ENCODE measurements at regions not wholly inside any gene's neighbourhood (a gene's known extent, or its start where the extent isn't known, plus 50 kb on each side); places are given as distances from the start of the nearest gene placed in this dataset.

- Mint-ChIP-seq H3K27me3 (peaks cover 8% of the 10 kb centered on the region), H3K27ac (no peak overlapping the region), H3K4me3 (no peak overlapping the region), H3K4me1 (no peaks in the 10 kb centered on the region), H3K9me3 (ENCODE audit: insufficient read depth) (peaks cover 8% of the 10 kb centered on the region)
- no peak overlapping the region for H3K27ac ChIP-seq (ENCODE audit: low read length in 2 of 2)
- intact Hi-C loops (cut with micrococcal nuclease), result no loop called here
- no peaks in the 10 kb centered on the region for H3K79me2 ChIP-seq (ENCODE audit: control insufficient read depth, insufficient read depth, low read length)
- no peaks in the 10 kb centered on the region for H3K4me1 ChIP-seq (ENCODE audit: control insufficient read depth in 2 of 2, insufficient read depth in 2 of 2, low read length in 2 of 2)
- no peaks in the 10 kb centered on the region for H3K27me3 ChIP-seq (replicated peaks in 1 of 4; ENCODE audit: control extremely low read depth in 1 of 4, control insufficient read depth in 3 of 4, insufficient read depth in 4 of 4, low read length in 3 of 4)
- ChIA-PET POLR2A (no interaction called here), CTCF (no interaction called here)
- no peak overlapping the region for H3K4me2 ChIP-seq (replicated peaks; ENCODE audit: low read depth, low read length, poor library complexity, severe bottlenecking)
- H3K4me3 ChIP-seq (ENCODE audit: control extremely low read depth in 1 of 5, extremely low read depth in 1 of 5, insufficient read depth in 1 of 5, low read depth in 2 of 5, low read length in 4 of 5), result no peak overlapping the region
- H4K20me1 ChIP-seq (ENCODE audit: control insufficient read depth, insufficient read depth, low read length, poor library complexity, severe bottlenecking), result no peaks in the 10 kb centered on the region
- no peak overlapping the region for H3K9ac ChIP-seq (ENCODE audit: low read length)
- DNase-seq, result no peak
- no CpG with 5 or more reads among the region's 3 CpGs for WGBS (ENCODE audit: insufficient coverage)
- no peak for TF ChIP-seq EZH2 (IDR thresholded peaks at IDR 0.05; ENCODE audit: borderline replicate concordance, insufficient read depth, low read depth, low read length, poor library complexity, severe bottlenecking)
- TF ChIP-seq CTCF (IDR thresholded peaks at IDR 0.05), result no peak
- H3K9me3 ChIP-seq (ENCODE audit: control extremely low read depth in 1 of 3, control insufficient read depth in 2 of 3, insufficient read depth in 1 of 3, low read length in 2 of 3), result peaks cover 0 to 20% (median 0%) of the 10 kb centered on the region in 3 donors
- ATAC-seq (ENCODE audit: low read depth), result no peak
- no peak overlapping the region for H2AFZ ChIP-seq (ENCODE audit: insufficient read depth, low read depth, low read length, poor library complexity, severe bottlenecking)
- no peaks in the 10 kb centered on the region for H3K36me3 ChIP-seq (replicated peaks in 1 of 2; ENCODE audit: control extremely low read depth in 1 of 2, control insufficient read depth in 1 of 2, extremely low read depth in 1 of 2, insufficient read depth in 2 of 2, low read length in 1 of 2)
These were observed 134.9 kb downstream of the JCAD start for GRCh38 chr10:29924436-29924835.

- Histone ChIP-seq H3K4me2 (replicated peaks; ENCODE audit: low read depth, low read length, poor library complexity, severe bottlenecking) (no peak overlapping the region), H3K9me3 (ENCODE audit: control extremely low read depth in 1 of 3, control insufficient read depth in 2 of 3, insufficient read depth in 1 of 3, low read length in 2 of 3) (peaks cover 0 to 16% (median 0%) of the 10 kb centered on the region in 3 donors), H3K36me3 (replicated peaks in 1 of 2; ENCODE audit: control extremely low read depth in 1 of 2, control insufficient read depth in 1 of 2, extremely low read depth in 1 of 2, insufficient read depth in 2 of 2, low read length in 1 of 2) (no peaks in the 10 kb centered on the region), H4K20me1 (ENCODE audit: control insufficient read depth, insufficient read depth, low read length, poor library complexity, severe bottlenecking) (no peaks in the 10 kb centered on the region), H3K4me1 (ENCODE audit: control insufficient read depth in 2 of 2, insufficient read depth in 2 of 2, low read length in 2 of 2) (no peaks in the 10 kb centered on the region), H3K27ac (ENCODE audit: low read length in 2 of 2) (no peak overlapping the region), H3K27me3 (replicated peaks in 1 of 4; ENCODE audit: control extremely low read depth in 1 of 4, control insufficient read depth in 3 of 4, insufficient read depth in 4 of 4, low read length in 3 of 4) (no peaks in the 10 kb centered on the region), H3K9ac (ENCODE audit: low read length) (no peak overlapping the region), H3K4me3 (ENCODE audit: control extremely low read depth in 1 of 5, extremely low read depth in 1 of 5, insufficient read depth in 1 of 5, low read depth in 2 of 5, low read length in 4 of 5) (no peak overlapping the region), H2AFZ (ENCODE audit: insufficient read depth, low read depth, low read length, poor library complexity, severe bottlenecking) (no peak overlapping the region), H3K79me2 (ENCODE audit: control insufficient read depth, insufficient read depth, low read length) (no peaks in the 10 kb centered on the region)
- 59% methylated on average over 3 of the region's 7 CpGs for WGBS (ENCODE audit: insufficient coverage)
- Mint-ChIP-seq H3K27ac (no peak overlapping the region), H3K4me1 (no peaks in the 10 kb centered on the region), H3K9me3 (ENCODE audit: insufficient read depth) (peaks cover 7% of the 10 kb centered on the region), H3K4me3 (no peak overlapping the region), H3K27me3 (peaks cover 8% of the 10 kb centered on the region)
- CTCF ChIA-PET, result no interaction called here
- intact Hi-C loops (cut with micrococcal nuclease), result no loop called here
- TF ChIP-seq EZH2 (IDR thresholded peaks at IDR 0.05; ENCODE audit: borderline replicate concordance, insufficient read depth, low read depth, low read length, poor library complexity, severe bottlenecking), result no peak
- no peak for ATAC-seq (ENCODE audit: low read depth)
- DNase-seq, result no peak
- POLR2A ChIA-PET, result no interaction called here
These were observed 135.9 kb downstream of the JCAD start for GRCh38 chr10:29923416-29923965.

Data from B cell (primary cell).